Type B pancreatic cell (in vitro differentiated cells): ENCODE measurements at regions not wholly inside any gene's neighbourhood (a gene's known extent, or its start where the extent isn't known, plus 50 kb on each side); places are given as distances from the start of the nearest gene placed in this dataset.

Experiments used
- DNase-seq: peaks from one replicate; pipeline ENCODE4 v3.0.0; 2021; ENCODE audit warnings: mixed read lengths; ENCODE audit not compliant: unreplicated experiment; ENCODE audit errors: extremely low spot score
- H3K27ac Mint-ChIP-seq: 2 replicates; pipeline ENCODE4 v1.8.0; 2021; ENCODE audit warnings: mild to moderate bottlenecking, mixed read lengths
- H3K27me3 Mint-ChIP-seq: 2 replicates; pipeline ENCODE4 v1.8.0; 2021; ENCODE audit warnings: mixed read lengths
- H3K36me3 Mint-ChIP-seq: 2 replicates; pipeline ENCODE4 v1.8.0; 2021; ENCODE audit warnings: mixed read lengths
- H3K4me1 Mint-ChIP-seq: one replicate; pipeline ENCODE4 v1.8.0; 2021; ENCODE audit warnings: mixed read lengths; ENCODE audit not compliant: unreplicated experiment
- H3K4me3 Mint-ChIP-seq: 2 replicates; pipeline ENCODE4 v1.8.0; 2021; ENCODE audit warnings: mild to moderate bottlenecking, mixed read lengths
- H3K9me3 Mint-ChIP-seq: 2 replicates; pipeline ENCODE4 v1.8.0; 2021; ENCODE audit warnings: mixed read lengths
- TF ChIP-seq, protein P1 (sequence below): fragments of 200-600 bp; sonication (generic); conservative IDR thresholded peaks from 2 replicates; pipeline ENCODE4 v1.5.0; 2021; ENCODE audit warnings: antibody characterized with exemption, mild to moderate bottlenecking

GRCh38 chr6:147621263-147621662, 112.8 kb downstream of the SAMD5 start:
- H3K36me3 Mint-ChIP-seq = peaks cover 3% of the 10 kb centered on the region
- TF ChIP-seq, protein P1, sequence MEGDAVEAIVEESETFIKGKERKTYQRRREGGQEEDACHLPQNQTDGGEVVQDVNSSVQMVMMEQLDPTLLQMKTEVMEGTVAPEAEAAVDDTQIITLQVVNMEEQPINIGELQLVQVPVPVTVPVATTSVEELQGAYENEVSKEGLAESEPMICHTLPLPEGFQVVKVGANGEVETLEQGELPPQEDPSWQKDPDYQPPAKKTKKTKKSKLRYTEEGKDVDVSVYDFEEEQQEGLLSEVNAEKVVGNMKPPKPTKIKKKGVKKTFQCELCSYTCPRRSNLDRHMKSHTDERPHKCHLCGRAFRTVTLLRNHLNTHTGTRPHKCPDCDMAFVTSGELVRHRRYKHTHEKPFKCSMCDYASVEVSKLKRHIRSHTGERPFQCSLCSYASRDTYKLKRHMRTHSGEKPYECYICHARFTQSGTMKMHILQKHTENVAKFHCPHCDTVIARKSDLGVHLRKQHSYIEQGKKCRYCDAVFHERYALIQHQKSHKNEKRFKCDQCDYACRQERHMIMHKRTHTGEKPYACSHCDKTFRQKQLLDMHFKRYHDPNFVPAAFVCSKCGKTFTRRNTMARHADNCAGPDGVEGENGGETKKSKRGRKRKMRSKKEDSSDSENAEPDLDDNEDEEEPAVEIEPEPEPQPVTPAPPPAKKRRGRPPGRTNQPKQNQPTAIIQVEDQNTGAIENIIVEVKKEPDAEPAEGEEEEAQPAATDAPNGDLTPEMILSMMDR = no peak
- H3K9me3 Mint-ChIP-seq = no peaks in the 10 kb centered on the region
- H3K27me3 Mint-ChIP-seq = no peaks in the 10 kb centered on the region
- H3K4me1 Mint-ChIP-seq = no peaks in the 10 kb centered on the region
- no peak for DNase-seq
- H3K4me3 Mint-ChIP-seq = no peak overlapping the region
- no peak overlapping the region for H3K27ac Mint-ChIP-seq

DNA sequence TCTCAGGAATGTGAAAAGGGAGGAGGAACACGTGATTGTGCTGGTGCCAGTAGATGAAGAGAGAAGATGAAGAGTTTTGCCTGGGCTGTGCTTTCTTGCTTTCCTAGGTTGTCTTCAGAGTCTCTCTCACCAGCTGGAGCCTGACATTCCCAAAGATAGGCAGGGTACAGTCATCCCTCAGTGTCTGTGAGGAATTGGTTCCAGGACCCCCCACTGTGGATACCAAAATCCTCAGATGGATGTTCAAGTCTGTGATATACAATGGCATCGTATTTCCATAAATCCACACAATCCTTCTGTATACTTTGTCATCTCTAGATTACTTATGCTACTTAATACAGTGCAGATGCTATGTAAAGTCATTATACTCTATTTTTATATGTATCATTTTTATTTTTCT, 113.5 kb downstream of the SAMD5 start:
- Mint-ChIP-seq H3K36me3 (peaks cover 3% of the 10 kb centered on the region), H3K27ac (no peak overlapping the region), H3K9me3 (no peaks in the 10 kb centered on the region), H3K4me1 (no peaks in the 10 kb centered on the region), H3K27me3 (no peaks in the 10 kb centered on the region), H3K4me3 (no peak overlapping the region)
- TF ChIP-seq, protein P1 = no peak
- no peak for DNase-seq

DNA sequence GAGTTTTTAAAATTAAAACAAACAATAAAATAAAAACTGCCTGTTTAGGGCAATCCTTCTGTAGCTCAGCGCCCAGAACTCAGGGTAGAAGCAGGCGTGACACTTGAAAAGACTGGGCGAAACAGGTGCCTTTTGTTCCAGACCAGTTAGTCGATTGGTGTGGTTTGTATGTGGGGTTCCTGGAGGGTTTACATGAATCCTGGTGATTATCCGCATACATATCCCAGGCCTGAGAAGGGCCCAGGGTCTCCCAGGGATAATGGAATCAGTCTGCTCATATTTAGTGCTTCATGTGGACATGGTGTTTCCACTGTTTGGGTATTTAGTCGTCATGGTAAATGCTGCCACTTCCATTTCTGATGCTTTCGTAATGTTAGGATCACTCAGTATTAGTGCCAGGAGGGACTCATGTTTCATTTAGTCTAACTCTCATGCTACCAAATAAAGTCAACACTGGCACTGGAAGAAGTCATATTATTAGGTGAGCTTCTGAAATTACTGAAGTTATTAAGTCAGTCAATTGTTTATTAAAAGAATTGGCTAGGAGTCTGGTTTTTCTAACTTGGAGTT, 116.5 kb downstream of the SAMD5 start:
- Mint-ChIP-seq H3K27ac (no peak overlapping the region), H3K4me3 (no peak overlapping the region), H3K4me1 (no peaks in the 10 kb centered on the region), H3K9me3 (no peaks in the 10 kb centered on the region), H3K27me3 (no peaks in the 10 kb centered on the region), H3K36me3 (peaks cover 3% of the 10 kb centered on the region)
- no peak for DNase-seq
- TF ChIP-seq, protein P1 = no peak

GRCh38 chr6:147625946-147626345, 117.5 kb downstream of the SAMD5 start:
- Mint-ChIP-seq H3K27me3 (no peaks in the 10 kb centered on the region), H3K27ac (no peak overlapping the region), H3K4me1 (no peaks in the 10 kb centered on the region), H3K9me3 (peaks cover 4% of the 10 kb centered on the region), H3K4me3 (no peak overlapping the region), H3K36me3 (peaks cover 6% of the 10 kb centered on the region)
- TF ChIP-seq, protein P1 = no peak
- DNase-seq = no peak

GRCh38 chr6:147627411-147627810, 118.9 kb downstream of the SAMD5 start:
- Mint-ChIP-seq H3K36me3 (peaks cover 8% of the 10 kb centered on the region), H3K4me1 (no peaks in the 10 kb centered on the region), H3K4me3 (no peak overlapping the region), H3K27ac (no peak overlapping the region), H3K27me3 (peaks cover 5% of the 10 kb centered on the region), H3K9me3 (peaks cover 7% of the 10 kb centered on the region)
- TF ChIP-seq, protein P1 = no peak
- DNase-seq = no peak

GRCh38 chr6:147633191-147633590, 124.7 kb downstream of the SAMD5 start:
- no peaks in the 10 kb centered on the region for H3K4me1 Mint-ChIP-seq
- no peak for DNase-seq
- H3K36me3 Mint-ChIP-seq = peaks cover 5% of the 10 kb centered on the region
- TF ChIP-seq, protein P1 = no peak
- no peak overlapping the region for H3K27ac Mint-ChIP-seq
- H3K27me3 Mint-ChIP-seq = peaks cover 8% of the 10 kb centered on the region
- peaks cover 15% of the 10 kb centered on the region for H3K9me3 Mint-ChIP-seq
- H3K4me3 Mint-ChIP-seq = no peak overlapping the region
